ENCODE measurements at regions not wholly inside any gene's neighbourhood (a gene's known extent, or its start where the extent isn't known, plus 50 kb on each side); places are given as distances from the start of the nearest gene placed in this dataset.
"Not testable (repeated sequence)": the region's sequence is repeated elsewhere in the genome, so short reads cannot be mapped to it uniquely, and the experiment has no call there.

GRCh38 chr1:104172243-104172681 is 422.6 kb downstream of the AMY1C start:
- DNase-seq = no peak

- no peak for DNase-seq
These were observed 432.6 kb downstream of the AMY1C start for GRCh38 chr1:104182251-104182650.

GRCh38 chr1:104189207-104189606 is 439.5 kb downstream of the AMY1C start:
- no peak for DNase-seq

- no peak for DNase-seq
These were observed 441.1 kb downstream of the AMY1C start for GRCh38 chr1:104190821-104191220.

- DNase-seq = no peak
These were observed 445.7 kb downstream of the AMY1C start for GRCh38 chr1:104195395-104195794.

GRCh38 chr1:104196136-104196535 is 446.4 kb downstream of the AMY1C start:
- no peak for DNase-seq

- no peak for DNase-seq
These were observed 447.8 kb downstream of the AMY1C start for GRCh38 chr1:104197516-104197915.

- DNase-seq = no peak
These were observed 462.5 kb downstream of the AMY1C start for GRCh38 chr1:104212239-104212638.

- not testable (repeated sequence) for DNase-seq
These were observed 467.8 kb downstream of the AMY1C start for GRCh38 chr1:104217395-104217986.

- no peak for DNase-seq
These were observed 480.2 kb downstream of the AMY1C start for GRCh38 chr1:104229860-104230259.

GRCh38 chr1:104231676-104232075 is 482.0 kb downstream of the AMY1C start:
- no peak for DNase-seq

- no peak for DNase-seq
These were observed 485.4 kb downstream of the AMY1C start for GRCh38 chr1:104235141-104235540.

GRCh38 chr1:104238991-104239390 is 489.3 kb downstream of the AMY1C start:
- no peak for DNase-seq

- no peak for DNase-seq
These were observed 498.7 kb downstream of the AMY1C start for GRCh38 chr1:104248385-104248784.

GRCh38 chr1:104259481-104259880 is 509.8 kb downstream of the AMY1C start:
- DNase-seq = no peak

GRCh38 chr1:104263110-104263509 is 513.4 kb downstream of the AMY1C start:
- DNase-seq = not testable (repeated sequence)

- no peak for DNase-seq
These were observed 514.8 kb downstream of the AMY1C start for GRCh38 chr1:104264521-104264920.

- no peak for DNase-seq
These were observed 515.5 kb downstream of the AMY1C start for GRCh38 chr1:104265163-104265562.

GRCh38 chr1:104266612-104267011 is 516.9 kb downstream of the AMY1C start:
- no peak for DNase-seq

GRCh38 chr1:104288322-104288721 is 538.6 kb downstream of the AMY1C start:
- DNase-seq = not testable (repeated sequence)

GRCh38 chr1:104291156-104291555 is 541.5 kb downstream of the AMY1C start:
- DNase-seq = no peak

GRCh38 chr1:104294259-104294658 is 544.6 kb downstream of the AMY1C start:
- no peak for DNase-seq

- DNase-seq = no peak
These were observed 545.8 kb downstream of the AMY1C start for GRCh38 chr1:104295511-104295910.

GRCh38 chr1:104309673-104310072 is 560.0 kb downstream of the AMY1C start:
- no peak for DNase-seq

- no peak for DNase-seq
These were observed 566.1 kb downstream of the AMY1C start for GRCh38 chr1:104315823-104316222.
